ENCODE measurements at regions not wholly inside any gene's neighbourhood (a gene's known extent, or its start where the extent isn't known, plus 50 kb on each side); places are given as distances from the start of the nearest gene placed in this dataset.

- DNase-seq (ENCODE audit: low spot score): no peak
- no peak for TF ChIP-seq CTCF (IDR thresholded peaks at IDR 0.05; ENCODE audit: borderline replicate concordance, control extremely low read depth, extremely low read depth, insufficient read depth, missing control alignments)
- in situ Hi-C loops (cut with MboI; ENCODE audit: low sequenced_read_pairs, unreplicated experiment): no loop called here
Measured at GRCh38 chr12:59041241-59042121, 121.2 kb upstream of the LRIG3 start.

GRCh38 chr12:59040656-59041055 lies 120.4 kb upstream of the LRIG3 start:
- DNase-seq (ENCODE audit: low spot score): no peak
- in situ Hi-C loops (cut with MboI; ENCODE audit: low sequenced_read_pairs, unreplicated experiment): no loop called here
- no peak for TF ChIP-seq CTCF (IDR thresholded peaks at IDR 0.05; ENCODE audit: borderline replicate concordance, control extremely low read depth, extremely low read depth, insufficient read depth, missing control alignments)

GRCh38 chr12:59040043-59040442 lies 119.7 kb upstream of the LRIG3 start:
- DNase-seq (ENCODE audit: low spot score): no peak
- in situ Hi-C loops (cut with MboI; ENCODE audit: low sequenced_read_pairs, unreplicated experiment): no loop called here
- TF ChIP-seq CTCF (IDR thresholded peaks at IDR 0.05; ENCODE audit: borderline replicate concordance, control extremely low read depth, extremely low read depth, insufficient read depth, missing control alignments): no peak

GRCh38 chr12:59039005-59039404 lies 118.7 kb upstream of the LRIG3 start:
- in situ Hi-C loops (cut with MboI; ENCODE audit: low sequenced_read_pairs, unreplicated experiment): no loop called here
- TF ChIP-seq CTCF (IDR thresholded peaks at IDR 0.05; ENCODE audit: borderline replicate concordance, control extremely low read depth, extremely low read depth, insufficient read depth, missing control alignments): no peak
- no peak for DNase-seq (ENCODE audit: low spot score)

- DNase-seq (ENCODE audit: low spot score): no peak
- in situ Hi-C loops (cut with MboI; ENCODE audit: low sequenced_read_pairs, unreplicated experiment): no loop called here
- no peak for TF ChIP-seq CTCF (IDR thresholded peaks at IDR 0.05; ENCODE audit: borderline replicate concordance, control extremely low read depth, extremely low read depth, insufficient read depth, missing control alignments)
Measured at GRCh38 chr12:59036973-59037762, 116.9 kb upstream of the LRIG3 start.

- no peak for TF ChIP-seq CTCF (IDR thresholded peaks at IDR 0.05; ENCODE audit: borderline replicate concordance, control extremely low read depth, extremely low read depth, insufficient read depth, missing control alignments)
- no peak for DNase-seq (ENCODE audit: low spot score)
- in situ Hi-C loops (cut with MboI; ENCODE audit: low sequenced_read_pairs, unreplicated experiment): no loop called here
Measured at GRCh38 chr12:59036347-59036746, 116.0 kb upstream of the LRIG3 start.
